Motor neuron (in vitro differentiated cells): ENCODE measurements at regions not wholly inside any gene's neighbourhood (a gene's known extent, or its start where the extent isn't known, plus 50 kb on each side); places are given as distances from the start of the nearest gene placed in this dataset.

Experiments
- ATAC-seq, 8 experiments: fragments of 200-7000 bp; cut with Tn5 transposase; replicated peaks in 6 of 8; 2 replicates each; pipeline ENCODE4 v1.8.0; 2021; ENCODE audit warnings: mild to moderate bottlenecking in 8 of 8, moderate library complexity in 8 of 8
- H3K27ac ChIP-seq, 2 donors: fragments of 250-450 bp; sonication (Bioruptor Pico); 2 replicates each; pipeline ENCODE4 v1.9.0; 2021; ENCODE audit warnings: antibody characterized with exemption in 2 of 2, mild to moderate bottlenecking in 2 of 2, moderate library complexity in 1 of 2
- H3K4me1 ChIP-seq, 2 donors: fragments of 250-450 bp; sonication (Bioruptor Pico); replicated peaks in 1 of 2; 2 replicates each; pipeline ENCODE4 v1.6.1; 2021; ENCODE audit warnings: antibody characterized with exemption in 2 of 2, mild to moderate bottlenecking in 2 of 2, moderate library complexity in 1 of 2
- H3K4me3 ChIP-seq, 5 donors: fragments of 250-450 bp; sonication (Bioruptor Pico); 2 replicates each; pipeline ENCODE4 v1.9.0; 2021; ENCODE audit warnings: antibody characterized with exemption in 5 of 5, mild to moderate bottlenecking in 5 of 5, moderate library complexity in 4 of 5
- WGBS, 10 experiments: fragments of 450-650 bp; shearing (Covaris generic); methylation state at CpG; one replicate each; pipeline ENCODE4 v1.0.0; 2022; 5-methylcytosine and 5-hydroxymethylcytosine counted together
- in situ Hi-C, 9 experiments: fragments of 400-800 bp; cut with MboI; loops; one replicate each; pipeline ENCODE4 v1.15.0; 2021; ENCODE audit warnings: low sequenced_read_pairs in 9 of 9, low pct_unique_long_range_greater_than_20kb in 2 of 9; ENCODE audit not compliant: unreplicated experiment in 9 of 9

- in situ Hi-C loops, result no loop called here
- 21 to 45% (median 38%) methylated on average over 3 to 4 of the region's 4 CpGs; no CpG with 5 or more reads in 3 of the 10 experiments for WGBS, 10 experiments
- H3K27ac ChIP-seq, result peak overlapping the region in 1 of 2 donors; percentile 16
- ATAC-seq, result peak in 5 of 8 experiments; percentile 52 to 78 (median 67)
- H3K4me1 ChIP-seq, result peaks cover 16 to 38% of the 10 kb centered on the region in 2 donors
- H3K4me3 ChIP-seq, result no peak overlapping the region
Measured at GRCh38 chr9:87137718-87138117, 190.4 kb upstream of the GAS1 start.

- WGBS, 10 experiments, result 0 to 73% (median 41%) methylated on average over 1 of the region's 1 CpG; no CpG with 5 or more reads in 2 of the 10 experiments
- in situ Hi-C loops, result no loop called here
- Histone ChIP-seq H3K4me1 (peaks cover 16 to 38% of the 10 kb centered on the region in 2 donors), H3K27ac (peak overlapping the region in 1 of 2 donors; percentile 16), H3K4me3 (no peak overlapping the region)
- no peak for ATAC-seq
Measured at GRCh38 chr9:87138128-87139040, 191.1 kb upstream of the GAS1 start.

GRCh38 chr9:87139099-87139730, 191.9 kb upstream of the GAS1 start:
- ATAC-seq, result no peak
- in situ Hi-C loops, result no loop called here
- Histone ChIP-seq H3K4me3 (no peak overlapping the region), H3K4me1 (peaks cover 16 to 38% of the 10 kb centered on the region in 2 donors), H3K27ac (no peak overlapping the region)
- WGBS, 10 experiments, result 12 to 100% (median 82%) methylated on average over 3 to 4 of the region's 4 CpGs

GRCh38 chr9:87140142-87140541, 192.8 kb upstream of the GAS1 start:
- peaks cover 16 to 38% of the 10 kb centered on the region in 2 donors for H3K4me1 ChIP-seq
- H3K27ac ChIP-seq, result no peak overlapping the region
- WGBS, 10 experiments, result 63 to 97% (median 88%) methylated on average over 1 to 4 of the region's 4 CpGs
- no peak overlapping the region for H3K4me3 ChIP-seq
- in situ Hi-C loops, result no loop called here
- no peak for ATAC-seq

GRCh38 chr9:87140605-87141109, 193.4 kb upstream of the GAS1 start:
- in situ Hi-C loops, result no loop called here
- ATAC-seq, result peak in 5 of 8 experiments; percentile 31 to 95 (median 92)
- WGBS, 10 experiments, result 30 to 100% (median 64%) methylated on average over 2 to 6 of the region's 6 CpGs
- peaks cover 16 to 38% of the 10 kb centered on the region in 2 donors for H3K4me1 ChIP-seq
- H3K27ac ChIP-seq, result no peak overlapping the region
- H3K4me3 ChIP-seq, result no peak overlapping the region

- ATAC-seq, result peak in 3 of 8 experiments; percentile 39 to 52 (median 42)
- Histone ChIP-seq H3K27ac (no peak overlapping the region), H3K4me1 (peaks cover 16 to 38% of the 10 kb centered on the region in 2 donors), H3K4me3 (no peak overlapping the region)
- WGBS, 10 experiments, result 50 to 79% (median 57%) methylated on average over 2 to 8 of the region's 8 CpGs; no CpG with 5 or more reads in 3 of the 10 experiments
- in situ Hi-C loops, result no loop called here
Measured at GRCh38 chr9:87141124-87141523, 193.8 kb upstream of the GAS1 start.

- Histone ChIP-seq H3K4me3 (no peak overlapping the region), H3K4me1 (peaks cover 11 to 14% of the 10 kb centered on the region in 2 donors), H3K27ac (no peak overlapping the region)
- WGBS, 10 experiments, result 47 to 100% (median 65%) methylated on average over 1 to 5 of the region's 7 CpGs; no CpG with 5 or more reads in 2 of the 10 experiments
- in situ Hi-C loops, result no loop called here
- peak in 1 of 8 experiments; percentile 52 for ATAC-seq
Measured at GRCh38 chr9:87146933-87147332, 199.6 kb upstream of the GAS1 start.

- H3K4me3 ChIP-seq, result no peak overlapping the region
- H3K27ac ChIP-seq, result peak overlapping the region; percentile 62 to 79
- in situ Hi-C loops, result no loop called here
- H3K4me1 ChIP-seq, result peaks cover 11 to 14% of the 10 kb centered on the region in 2 donors
- 44 to 100% (median 93%) methylated on average over 1 to 5 of the region's 8 CpGs; no CpG with 5 or more reads in 1 of the 10 experiments for WGBS, 10 experiments
- ATAC-seq, result no peak
Measured at GRCh38 chr9:87147839-87148238, 200.5 kb upstream of the GAS1 start.

- H3K27ac ChIP-seq, result peak overlapping the region; percentile 62 to 79
- peak overlapping the region in 3 of 5 donors; percentile 0 to 8 (median 1) for H3K4me3 ChIP-seq
- in situ Hi-C loops, result no loop called here
- peaks cover 11 to 14% of the 10 kb centered on the region in 2 donors for H3K4me1 ChIP-seq
- 0 to 94% (median 21%) methylated on average over 3 to 18 of the region's 49 CpGs; no CpG with 5 or more reads in 5 of the 10 experiments for WGBS, 10 experiments
- ATAC-seq, result peak; percentile 27 to 97 (median 95)
Measured at GRCh38 chr9:87148331-87149104, 201.2 kb upstream of the GAS1 start.

GRCh38 chr9:87149799-87150198, 202.5 kb upstream of the GAS1 start:
- Histone ChIP-seq H3K4me3 (no peak overlapping the region), H3K27ac (no peak overlapping the region), H3K4me1 (peaks cover 11 to 14% of the 10 kb centered on the region in 2 donors)
- in situ Hi-C loops, result loop anchor here in 1 of 9 experiments (25.0 kb wide), 1 partner anchor 87 kb away; no protein-coding TSS in a partner anchor
- ATAC-seq, result no peak
- WGBS, 10 experiments, result 50 to 100% (median 97%) methylated on average over 1 to 3 of the region's 4 CpGs; no CpG with 5 or more reads in 6 of the 10 experiments

GRCh38 chr9:87152256-87152655, 204.9 kb upstream of the GAS1 start:
- in situ Hi-C loops, result loop anchor here in 1 of 9 experiments (25.0 kb wide), 1 partner anchor 90 kb away; no protein-coding TSS in a partner anchor
- H3K27ac ChIP-seq, result no peak overlapping the region
- H3K4me3 ChIP-seq, result no peak overlapping the region
- ATAC-seq, result no peak
- WGBS, 10 experiments, result 77 to 100% (median 82%) methylated on average over 1 to 8 of the region's 8 CpGs
- peaks cover 8 to 14% of the 10 kb centered on the region in 2 donors for H3K4me1 ChIP-seq

- Histone ChIP-seq H3K27ac (no peak overlapping the region), H3K4me1 (no peaks in the 10 kb centered on the region), H3K4me3 (no peak overlapping the region)
- 80 to 100% (median 100%) methylated on average over 1 to 2 of the region's 2 CpGs; no CpG with 5 or more reads in 1 of the 10 experiments for WGBS, 10 experiments
- no peak for ATAC-seq
- in situ Hi-C loops, result loop anchor here in 1 of 9 experiments (25.0 kb wide), 1 partner anchor 94 kb away; no protein-coding TSS in a partner anchor
Measured at GRCh38 chr9:87156247-87156646, 208.9 kb upstream of the GAS1 start.
